HCT116 (cell line): ENCODE measurements at regions not wholly inside any gene's neighbourhood (a gene's known extent, or its start where the extent isn't known, plus 50 kb on each side); places are given as distances from the start of the nearest gene placed in this dataset.

ENCODE experiments used
- JUND ChIP-seq: IDR thresholded peaks from 2 replicates; pipeline ENCODE4 v1.6.1; 2012
- MAX ChIP-seq: IDR thresholded peaks from 2 replicates; pipeline ENCODE4 v1.6.1; 2012
- POLR2A ChIP-seq: IDR thresholded peaks from 2 replicates; pipeline ENCODE4 v1.7.0; 2011; ENCODE audit warnings: borderline replicate concordance; ENCODE audit not compliant: insufficient read depth, insufficient read length; ENCODE audit errors: extremely low read depth
- SIN3A ChIP-seq: IDR thresholded peaks from 2 replicates; pipeline ENCODE4 v1.6.1; 2012; ENCODE audit warnings: low read depth
- YY1 ChIP-seq: IDR thresholded peaks from 2 replicates; pipeline ENCODE4 v1.6.1; 2011; ENCODE audit warnings: low read length, low read depth, moderate library complexity, mild to moderate bottlenecking; ENCODE audit not compliant: insufficient replicate concordance; ENCODE audit errors: extremely low read depth
- TF ChIP-seq, protein P1 (sequence below), 3 experiments: fragments of 200-600 bp in 1 of 3; sonication (generic) in 1 of 3; IDR thresholded peaks in 2 of 3; conservative IDR thresholded peaks in 1 of 3; 2 replicates each; pipeline ENCODE4 v1.5.1; 2012 to 2017; ENCODE audit warnings: low read depth in 2 of 3, low read length in 2 of 3, antibody characterized with exemption in 1 of 3, borderline replicate concordance in 1 of 3, control low read depth in 1 of 3, mild to moderate bottlenecking in 1 of 3, mixed read lengths in 1 of 3, mixed run types in 1 of 3, moderate library complexity in 1 of 3; ENCODE audit not compliant: insufficient read depth in 1 of 3
- TF ChIP-seq, protein P2 (sequence below): IDR thresholded peaks from 2 replicates; pipeline ENCODE4 v1.6.1; 2012

DNA sequence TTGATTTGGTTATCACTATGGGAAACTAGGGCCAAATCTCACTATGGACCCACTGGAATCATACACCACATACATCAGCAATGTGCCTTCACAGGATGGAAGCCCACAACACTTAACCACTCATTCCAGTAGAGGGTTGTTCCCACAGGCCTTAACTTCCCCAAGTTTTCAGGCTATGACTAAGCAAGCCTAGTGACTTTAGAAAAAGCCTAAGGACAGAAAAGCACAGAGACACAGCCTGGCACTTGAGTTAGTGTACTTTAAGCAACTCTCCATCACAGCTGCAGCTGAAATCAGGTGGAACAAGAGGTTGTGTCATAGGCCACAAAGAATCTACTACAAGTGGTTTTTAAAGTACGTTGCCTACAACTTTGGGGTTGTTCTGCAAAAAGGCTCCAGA lies 128.7 kb downstream of the LRRN1 start:
- no peak for TF ChIP-seq MAX
- TF ChIP-seq, protein P1, sequence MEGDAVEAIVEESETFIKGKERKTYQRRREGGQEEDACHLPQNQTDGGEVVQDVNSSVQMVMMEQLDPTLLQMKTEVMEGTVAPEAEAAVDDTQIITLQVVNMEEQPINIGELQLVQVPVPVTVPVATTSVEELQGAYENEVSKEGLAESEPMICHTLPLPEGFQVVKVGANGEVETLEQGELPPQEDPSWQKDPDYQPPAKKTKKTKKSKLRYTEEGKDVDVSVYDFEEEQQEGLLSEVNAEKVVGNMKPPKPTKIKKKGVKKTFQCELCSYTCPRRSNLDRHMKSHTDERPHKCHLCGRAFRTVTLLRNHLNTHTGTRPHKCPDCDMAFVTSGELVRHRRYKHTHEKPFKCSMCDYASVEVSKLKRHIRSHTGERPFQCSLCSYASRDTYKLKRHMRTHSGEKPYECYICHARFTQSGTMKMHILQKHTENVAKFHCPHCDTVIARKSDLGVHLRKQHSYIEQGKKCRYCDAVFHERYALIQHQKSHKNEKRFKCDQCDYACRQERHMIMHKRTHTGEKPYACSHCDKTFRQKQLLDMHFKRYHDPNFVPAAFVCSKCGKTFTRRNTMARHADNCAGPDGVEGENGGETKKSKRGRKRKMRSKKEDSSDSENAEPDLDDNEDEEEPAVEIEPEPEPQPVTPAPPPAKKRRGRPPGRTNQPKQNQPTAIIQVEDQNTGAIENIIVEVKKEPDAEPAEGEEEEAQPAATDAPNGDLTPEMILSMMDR (IDR thresholded peaks at IDR 0.05 in 2 of 3, conservative IDR thresholded peaks at IDR 0.05 in 1 of 3; ENCODE audit: borderline replicate concordance in 1 of 3, insufficient read depth in 1 of 3, low read depth in 2 of 3, low read length in 2 of 3) = no peak
- no peak for TF ChIP-seq SIN3A
- TF ChIP-seq JUND = no peak
- no peak for TF ChIP-seq YY1
- TF ChIP-seq, protein P2, sequence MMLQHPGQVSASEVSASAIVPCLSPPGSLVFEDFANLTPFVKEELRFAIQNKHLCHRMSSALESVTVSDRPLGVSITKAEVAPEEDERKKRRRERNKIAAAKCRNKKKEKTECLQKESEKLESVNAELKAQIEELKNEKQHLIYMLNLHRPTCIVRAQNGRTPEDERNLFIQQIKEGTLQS = no peak
- no peak for TF ChIP-seq POLR2A
